ENCODE measurements at regions not wholly inside any gene's neighbourhood (a gene's known extent, or its start where the extent isn't known, plus 50 kb on each side); places are given as distances from the start of the nearest gene placed in this dataset.

- TF ChIP-seq CTCF (IDR thresholded peaks at IDR 0.05; ENCODE audit: low read length) (no peak), EZH2 (optimal IDR thresholded peaks at IDR 0.05; ENCODE audit: low read depth, low read length) (no peak)
Observed at GRCh38 chr6:54991761-54992330, 145.3 kb downstream of the FAM83B start.
